Neuronal stem cell (in vitro differentiated cells): ENCODE measurements at regions not wholly inside any gene's neighbourhood (a gene's known extent, or its start where the extent isn't known, plus 50 kb on each side); places are given as distances from the start of the nearest gene placed in this dataset.

ENCODE experiments used
- DNase-seq: peaks from one replicate; pipeline ENCODE4 v3.0.0-alpha.2; 2013; ENCODE audit warnings: low spot score
- H2AFZ ChIP-seq: one replicate; pipeline ENCODE4 v1.6.1; 2013; ENCODE audit warnings: mild to moderate bottlenecking, low read length, inconsistent platforms
- H2AK5ac ChIP-seq: 2 replicates; pipeline ENCODE4 v1.6.1; 2013; ENCODE audit warnings: low read depth, mild to moderate bottlenecking, inconsistent platforms, low read length, moderate library complexity, mixed read lengths
- H2BK120ac ChIP-seq: 2 replicates; pipeline ENCODE4 v1.6.1; 2013; ENCODE audit warnings: low read depth, mild to moderate bottlenecking, inconsistent platforms, low read length, moderate library complexity, mixed read lengths
- H2BK12ac ChIP-seq: one replicate; pipeline ENCODE4 v1.6.1; 2013; ENCODE audit warnings: low read length, inconsistent platforms
- H2BK15ac ChIP-seq: 2 replicates; pipeline ENCODE4 v1.6.1; 2013; ENCODE audit warnings: mild to moderate bottlenecking, low read length, inconsistent platforms, mixed read lengths
- H2BK5ac ChIP-seq: one replicate; pipeline ENCODE4 v1.6.1; 2013; ENCODE audit warnings: inconsistent platforms, mild to moderate bottlenecking, low read length, moderate library complexity
- H3K14ac ChIP-seq: one replicate; pipeline ENCODE4 v1.6.1; 2013; ENCODE audit warnings: low read length, inconsistent platforms
- H3K18ac ChIP-seq: 2 replicates; pipeline ENCODE4 v1.6.1; 2013; ENCODE audit warnings: low read length, inconsistent platforms
- H3K23ac ChIP-seq: 2 replicates; pipeline ENCODE4 v1.6.1; 2013; ENCODE audit warnings: low read depth, mild to moderate bottlenecking, mixed read lengths, low read length, inconsistent platforms; ENCODE audit not compliant: poor library complexity
- H3K27ac ChIP-seq: replicated peaks from 3 replicates; pipeline ENCODE4 v1.5.1; 2013; ENCODE audit warnings: low read length, inconsistent platforms
- H3K27me3 ChIP-seq, 3 experiments: 2 replicates each; pipeline ENCODE4 v1.6.1; 2013; ENCODE audit warnings: low read length in 3 of 3, mild to moderate bottlenecking in 2 of 3, inconsistent platforms in 1 of 3, low read depth in 1 of 3, mixed read lengths in 1 of 3, moderate library complexity in 1 of 3; ENCODE audit not compliant: control insufficient read depth in 3 of 3, insufficient read depth in 3 of 3
- H3K36me3 ChIP-seq, 2 donors: replicated peaks in 1 of 2; 2 replicates each; pipeline ENCODE4 v1.6.1; 2013; ENCODE audit warnings: low read length in 2 of 2; ENCODE audit not compliant: control insufficient read depth in 2 of 2, insufficient read depth in 2 of 2
- H3K4ac ChIP-seq: 2 replicates; pipeline ENCODE4 v1.6.1; 2013; ENCODE audit warnings: inconsistent platforms, mild to moderate bottlenecking, low read length, moderate library complexity
- H3K4me1 ChIP-seq, 2 donors: 1 replicate in 1 of 2; 2 replicates in 1 of 2; pipeline ENCODE4 v1.6.1; 2013; ENCODE audit warnings: low read length in 2 of 2, low read depth in 1 of 2; ENCODE audit not compliant: control insufficient read depth in 2 of 2, insufficient read depth in 1 of 2
- H3K4me2 ChIP-seq: one replicate; pipeline ENCODE4 v1.6.1; 2013; ENCODE audit warnings: mild to moderate bottlenecking, low read length, inconsistent platforms; ENCODE audit not compliant: insufficient read depth, poor library complexity, severe bottlenecking
- H3K4me3 ChIP-seq, 2 donors: 2 replicates each; pipeline ENCODE4 v1.5.1; 2013; ENCODE audit warnings: low read length in 2 of 2, mild to moderate bottlenecking in 2 of 2, inconsistent platforms in 1 of 2, moderate library complexity in 1 of 2
- H3K79me1 ChIP-seq: one replicate; pipeline ENCODE4 v1.6.1; 2013; ENCODE audit warnings: low read depth, mild to moderate bottlenecking, inconsistent platforms, low read length, moderate library complexity
- H3K9ac ChIP-seq: one replicate; pipeline ENCODE4 v1.6.1; 2013; ENCODE audit warnings: mild to moderate bottlenecking, low read depth, low read length, inconsistent platforms; ENCODE audit not compliant: poor library complexity
- H3K9me3 ChIP-seq, 2 donors: replicated peaks in 1 of 2; 2 replicates each; pipeline versions ENCODE3 to v1.6.1; 2013; ENCODE audit warnings: low read length in 2 of 2, mild to moderate bottlenecking in 2 of 2, inconsistent platforms in 1 of 2, low read depth in 1 of 2, mixed read lengths in 1 of 2, moderate library complexity in 1 of 2; ENCODE audit not compliant: control insufficient read depth in 2 of 2, insufficient read depth in 1 of 2
- H4K8ac ChIP-seq: one replicate; pipeline ENCODE4 v1.6.1; 2013; ENCODE audit warnings: low read depth, mild to moderate bottlenecking, inconsistent platforms, low read length, moderate library complexity
- H4K91ac ChIP-seq: one replicate; pipeline ENCODE4 v1.6.1; 2013; ENCODE audit warnings: low read length, low read depth, mild to moderate bottlenecking, inconsistent platforms; ENCODE audit not compliant: poor library complexity
- WGBS, 2 donors: extraction: QIAGEN DNeasy Blood & Tissue Kit; methylation state at CpG; one replicate each; pipeline ENCODE4 v1.1.7; 2013; ENCODE audit warnings: missing lambda C conversion rate in 2 of 2, mixed read lengths in 1 of 2; ENCODE audit not compliant: insufficient read length in 2 of 2, insufficient replicate concordance in 1 of 2; ENCODE audit errors: extremely low coverage in 2 of 2; 5-methylcytosine and 5-hydroxymethylcytosine counted together

- no peak overlapping the region for H3K9ac ChIP-seq
- no peaks in the 10 kb centered on the region for H3K9me3 ChIP-seq
- no peak overlapping the region for H3K18ac ChIP-seq
- no peak overlapping the region for H3K4me2 ChIP-seq
- no peak overlapping the region for H2AK5ac ChIP-seq
- H3K23ac ChIP-seq: no peak overlapping the region
- no peaks in the 10 kb centered on the region for H3K4me1 ChIP-seq
- no peak overlapping the region for H2BK15ac ChIP-seq
- H3K4me3 ChIP-seq: no peak overlapping the region
- no peaks in the 10 kb centered on the region for H3K79me1 ChIP-seq
- no peak overlapping the region for H3K4ac ChIP-seq
- no peaks in the 10 kb centered on the region for H3K27me3 ChIP-seq
- no CpG with 5 or more reads among the region's 1 CpG for WGBS, 2 donors
- no peak overlapping the region for H2BK5ac ChIP-seq
- DNase-seq: no peak
- no peak overlapping the region for H3K14ac ChIP-seq
- H4K91ac ChIP-seq: no peak overlapping the region
- H3K36me3 ChIP-seq: no peaks in the 10 kb centered on the region
- no peak overlapping the region for H2BK120ac ChIP-seq
- H2BK12ac ChIP-seq: no peak overlapping the region
- no peak overlapping the region for H2AFZ ChIP-seq
- no peak overlapping the region for H3K27ac ChIP-seq
- H4K8ac ChIP-seq: no peak overlapping the region
Observed at GRCh38 chr13:90952326-90952725, 395.2 kb upstream of the MIR17HG start.

DNA sequence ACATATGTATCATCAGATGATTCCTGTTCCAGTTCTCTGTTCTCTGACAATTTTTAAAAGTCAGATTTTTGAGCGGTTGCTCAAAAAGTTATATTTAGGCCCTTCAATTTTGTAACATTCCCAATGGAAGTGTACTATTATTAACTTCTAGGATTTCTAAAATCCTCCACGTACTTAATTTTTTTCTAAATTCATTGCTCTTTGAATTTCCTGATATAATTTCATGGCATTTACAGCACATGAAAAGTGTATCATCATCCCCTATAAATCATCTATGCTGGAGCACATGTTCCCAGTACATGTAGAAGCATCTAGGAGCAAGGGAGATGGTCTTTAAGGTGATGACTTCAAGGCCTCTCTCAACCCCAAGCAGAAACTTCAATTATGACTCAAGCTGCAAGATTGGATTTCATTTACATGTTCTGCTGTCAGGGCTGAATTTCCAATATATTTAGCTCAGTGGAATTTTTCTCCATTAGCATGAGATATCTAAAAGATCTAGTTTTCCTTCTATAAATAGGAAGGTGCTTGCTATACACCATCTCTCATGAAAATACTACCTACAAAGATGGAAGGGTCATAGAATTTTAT is 392.8 kb upstream of the MIR17HG start:
- no peaks in the 10 kb centered on the region for H3K79me1 ChIP-seq
- no peak overlapping the region for H3K18ac ChIP-seq
- H4K8ac ChIP-seq: no peak overlapping the region
- WGBS, 2 donors: no CpG with 5 or more reads among the region's 2 CpGs
- H3K9ac ChIP-seq: no peak overlapping the region
- H2BK15ac ChIP-seq: no peak overlapping the region
- no peak overlapping the region for H2BK120ac ChIP-seq
- H2AK5ac ChIP-seq: no peak overlapping the region
- H3K4ac ChIP-seq: no peak overlapping the region
- H3K9me3 ChIP-seq: no peaks in the 10 kb centered on the region
- H3K27ac ChIP-seq: no peak overlapping the region
- H3K4me2 ChIP-seq: no peak overlapping the region
- H4K91ac ChIP-seq: no peak overlapping the region
- no peaks in the 10 kb centered on the region for H3K36me3 ChIP-seq
- H3K4me3 ChIP-seq: no peak overlapping the region
- no peak overlapping the region for H3K14ac ChIP-seq
- H2BK12ac ChIP-seq: no peak overlapping the region
- no peaks in the 10 kb centered on the region for H3K4me1 ChIP-seq
- H3K23ac ChIP-seq: no peak overlapping the region
- DNase-seq: no peak
- H2BK5ac ChIP-seq: no peak overlapping the region
- H3K27me3 ChIP-seq: no peaks in the 10 kb centered on the region
- no peak overlapping the region for H2AFZ ChIP-seq

- Histone ChIP-seq H2BK12ac (no peak overlapping the region), H3K4me1 (no peaks in the 10 kb centered on the region), H3K4me3 (no peak overlapping the region), H3K23ac (no peak overlapping the region), H3K27me3 (no peaks in the 10 kb centered on the region), H3K9ac (no peak overlapping the region), H2BK5ac (no peak overlapping the region), H3K36me3 (no peaks in the 10 kb centered on the region), H3K79me1 (no peaks in the 10 kb centered on the region), H4K91ac (no peak overlapping the region), H3K18ac (no peak overlapping the region), H3K4me2 (no peak overlapping the region), H2AK5ac (no peak overlapping the region), H3K4ac (no peak overlapping the region), H3K9me3 (no peaks in the 10 kb centered on the region), H2BK120ac (no peak overlapping the region), H2BK15ac (no peak overlapping the region), H3K27ac (no peak overlapping the region), H4K8ac (no peak overlapping the region), H2AFZ (peak overlapping the region; percentile 43), H3K14ac (no peak overlapping the region)
- no peak for DNase-seq
- no CpG with 5 or more reads among the region's 1 CpG for WGBS, 2 donors
Observed at GRCh38 chr13:90956031-90956430, 391.5 kb upstream of the MIR17HG start.

GRCh38 chr13:90958866-90959265 is 388.6 kb upstream of the MIR17HG start:
- no peaks in the 10 kb centered on the region for H3K79me1 ChIP-seq
- no peak overlapping the region for H2AFZ ChIP-seq
- no peak for DNase-seq
- no peak overlapping the region for H2AK5ac ChIP-seq
- no peak overlapping the region for H3K9ac ChIP-seq
- no peaks in the 10 kb centered on the region for H3K4me1 ChIP-seq
- no peaks in the 10 kb centered on the region for H3K9me3 ChIP-seq
- no peaks in the 10 kb centered on the region for H3K27me3 ChIP-seq
- no peak overlapping the region for H4K91ac ChIP-seq
- no peak overlapping the region for H3K23ac ChIP-seq
- no peaks in the 10 kb centered on the region for H3K36me3 ChIP-seq
- H2BK15ac ChIP-seq: no peak overlapping the region
- H3K4me3 ChIP-seq: no peak overlapping the region
- no peak overlapping the region for H3K14ac ChIP-seq
- H3K4ac ChIP-seq: no peak overlapping the region
- H2BK12ac ChIP-seq: no peak overlapping the region
- no peak overlapping the region for H3K4me2 ChIP-seq
- H3K18ac ChIP-seq: no peak overlapping the region
- H3K27ac ChIP-seq: no peak overlapping the region
- H2BK5ac ChIP-seq: no peak overlapping the region
- H2BK120ac ChIP-seq: no peak overlapping the region
- WGBS, 2 donors: no CpG with 5 or more reads among the region's 2 CpGs
- H4K8ac ChIP-seq: no peak overlapping the region
